HG02884 (cell line): ENCODE measurements at regions not wholly inside any gene's neighbourhood (a gene's known extent, or its start where the extent isn't known, plus 50 kb on each side); places are given as distances from the start of the nearest gene placed in this dataset.

ENCODE experiments used
- ATAC-seq: cut with Tn5 transposase; IDR thresholded peaks from one replicate; pipeline ENCODE4 v1.9.1; 2021; ENCODE audit warnings: mild to moderate bottlenecking, moderate library complexity; ENCODE audit not compliant: unreplicated experiment

DNA sequence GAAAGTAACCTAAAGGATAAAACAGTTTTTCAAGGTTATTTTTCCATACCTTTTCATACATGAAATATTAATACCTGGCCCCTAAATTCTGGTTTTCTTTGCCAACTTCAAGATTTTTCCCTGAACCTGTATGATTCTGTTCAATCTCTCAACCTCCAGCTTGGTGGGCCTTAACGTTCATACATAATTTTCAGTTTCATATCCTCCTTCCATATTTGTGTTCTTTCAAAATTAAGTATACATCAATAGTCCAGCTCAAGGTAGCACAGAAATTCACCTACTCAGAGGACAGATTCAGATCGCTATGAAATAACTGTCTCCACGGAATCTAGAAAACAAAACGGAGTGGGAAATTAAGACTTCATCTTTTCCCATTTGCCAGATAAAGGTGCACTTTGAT, 505.8 kb upstream of the GHITM start:
- ATAC-seq = no peak

- no peak for ATAC-seq
These were observed 502.5 kb upstream of the GHITM start for GRCh38 chr10:83636826-83637225.

GRCh38 chr10:83647526-83647925, 491.8 kb upstream of the GHITM start:
- no peak for ATAC-seq

GRCh38 chr10:83648201-83648600, 491.1 kb upstream of the GHITM start:
- no peak for ATAC-seq

DNA sequence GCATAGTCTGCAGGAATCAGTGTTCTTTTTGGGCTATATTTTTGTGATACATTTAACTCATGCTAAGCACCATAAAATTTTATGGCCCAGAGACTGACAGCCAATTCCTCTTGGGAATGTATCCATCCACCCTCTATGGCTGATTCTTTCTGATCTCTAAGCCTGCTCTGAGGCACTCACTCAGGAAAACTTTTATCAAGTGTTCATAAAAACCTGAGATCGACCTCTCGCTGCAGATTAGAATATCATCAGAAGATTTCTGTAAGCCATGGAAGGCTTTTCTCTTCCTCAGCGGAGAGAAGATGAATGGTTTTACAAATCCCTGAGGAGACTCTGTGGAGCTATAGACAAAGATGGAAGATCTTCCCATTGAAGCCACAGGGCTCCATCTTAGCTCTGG, 489.8 kb upstream of the GHITM start:
- ATAC-seq = no peak

- no peak for ATAC-seq
These were observed 484.6 kb upstream of the GHITM start for GRCh38 chr10:83654689-83655088.

DNA sequence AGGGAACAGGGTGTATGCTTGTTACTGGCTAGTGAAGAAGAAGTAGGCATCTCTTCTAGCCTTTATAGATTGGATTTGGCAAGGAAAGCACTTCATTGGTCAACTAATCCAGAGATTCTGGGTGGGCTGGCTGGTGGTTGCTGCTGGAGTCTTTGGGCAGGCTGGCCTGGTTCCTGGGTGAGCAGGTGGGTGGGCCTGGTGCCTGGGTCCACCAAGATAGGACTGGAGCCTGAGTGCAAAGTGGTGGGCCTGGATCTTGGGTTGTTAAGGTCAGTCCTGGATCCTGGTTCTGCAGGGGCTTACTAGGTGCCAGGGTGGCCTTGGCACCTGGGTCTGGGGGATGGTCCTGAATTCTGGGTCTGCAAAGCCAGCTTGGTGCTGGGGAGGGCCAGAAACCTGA, 482.4 kb upstream of the GHITM start:
- ATAC-seq = no peak

DNA sequence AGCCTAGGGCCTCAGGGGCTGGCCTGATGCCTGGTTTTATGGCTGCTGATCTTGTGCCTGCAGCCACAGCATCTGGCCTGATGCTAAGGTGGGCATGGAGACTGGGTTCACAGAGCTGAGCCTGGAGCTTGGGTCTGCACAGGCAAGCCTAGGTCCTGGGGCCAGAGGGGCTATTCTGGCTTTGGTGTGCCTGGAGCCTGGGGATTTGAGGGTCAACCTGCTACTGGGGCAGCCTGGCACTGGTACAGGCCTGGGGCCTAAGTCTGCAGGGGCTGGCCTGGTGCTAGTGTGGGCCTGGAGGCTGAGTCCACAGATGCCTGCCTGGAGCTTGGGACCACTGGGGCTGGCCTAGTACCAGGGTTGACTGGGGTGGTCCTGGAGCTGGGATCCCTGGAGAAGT, 481.8 kb upstream of the GHITM start:
- ATAC-seq = no peak

- ATAC-seq = no peak
These were observed 475.4 kb upstream of the GHITM start for GRCh38 chr10:83663918-83664317.

DNA sequence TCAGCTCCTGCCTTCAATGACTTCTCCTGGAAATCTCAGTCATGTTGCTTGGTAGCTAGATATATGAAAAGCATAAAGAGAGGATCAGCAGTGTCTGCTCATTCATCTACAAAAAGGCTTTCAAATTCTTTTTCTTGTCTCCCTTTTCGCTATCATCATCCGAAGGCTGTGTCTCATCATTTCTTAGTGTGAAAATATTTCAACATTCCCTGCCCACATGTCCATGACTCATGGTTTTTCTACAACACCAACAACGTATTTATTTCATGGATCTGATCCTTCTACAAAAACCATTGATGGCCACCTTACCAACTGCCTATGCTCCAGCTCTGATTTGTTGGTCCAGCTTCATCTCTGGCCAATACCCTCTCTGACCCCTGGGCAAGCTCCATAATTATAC, 472.5 kb upstream of the GHITM start:
- ATAC-seq = no peak

- ATAC-seq = no peak
These were observed 471.7 kb upstream of the GHITM start for GRCh38 chr10:83667594-83667993.

GRCh38 chr10:83673316-83673715, 466.0 kb upstream of the GHITM start:
- ATAC-seq = no peak

- peak; percentile 24 for ATAC-seq
These were observed 461.5 kb upstream of the GHITM start for GRCh38 chr10:83677795-83678194.

GRCh38 chr10:83678850-83679249, 460.5 kb upstream of the GHITM start:
- no peak for ATAC-seq

GRCh38 chr10:83680470-83680891, 458.8 kb upstream of the GHITM start:
- peak; percentile 95 for ATAC-seq

- ATAC-seq = no peak
These were observed 456.9 kb upstream of the GHITM start for GRCh38 chr10:83682414-83682813.

- no peak for ATAC-seq
These were observed 453.9 kb upstream of the GHITM start for GRCh38 chr10:83685458-83685857.

- ATAC-seq = no peak
These were observed 447.3 kb upstream of the GHITM start for GRCh38 chr10:83691791-83692596.

- ATAC-seq = no peak
These were observed 440.4 kb upstream of the GHITM start for GRCh38 chr10:83698899-83699298.

- no peak for ATAC-seq
These were observed 437.5 kb upstream of the GHITM start for GRCh38 chr10:83701799-83702198.

DNA sequence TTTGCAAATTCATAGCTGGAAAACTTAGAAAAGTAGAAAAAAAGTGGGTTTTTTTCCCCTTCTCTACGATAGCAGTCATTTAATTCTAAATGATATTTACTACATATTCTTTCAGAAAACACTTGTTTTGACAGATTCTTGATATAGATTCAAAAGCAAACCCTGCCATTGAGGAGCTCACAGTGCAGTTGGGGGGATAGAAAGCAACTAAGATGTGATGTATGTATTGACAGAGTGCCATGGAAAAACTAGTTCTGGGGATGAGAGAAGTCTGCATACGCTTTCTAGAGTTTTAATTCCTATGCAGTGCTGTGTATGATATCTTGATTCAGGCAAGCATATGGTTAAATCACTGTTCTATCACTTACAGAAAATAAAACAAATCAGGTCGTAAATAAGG, 436.6 kb upstream of the GHITM start:
- no peak for ATAC-seq

GRCh38 chr10:83706120-83706519, 433.2 kb upstream of the GHITM start:
- no peak for ATAC-seq

GRCh38 chr10:83706952-83707582, 432.2 kb upstream of the GHITM start:
- ATAC-seq = no peak
